BJ (cell line): ENCODE measurements at regions not wholly inside any gene's neighbourhood (a gene's known extent, or its start where the extent isn't known, plus 50 kb on each side); places are given as distances from the start of the nearest gene placed in this dataset.

Source experiments
- CTCF ChIA-PET: fragments of 350-600 bp; formaldehyde crosslinking; extraction: SDS; loops from one replicate; lab custom pipeline; 2021; ENCODE audit warnings: antibody characterized with exemption, inconsistent platforms; lab: Yijun Ruan, JAX
- POLR2A ChIA-PET: fragments of 300-600 bp; sonication (Branson Sonifier 250); formaldehyde crosslinking; extraction: SDS; loops from one replicate; lab custom pipeline; 2021; ENCODE audit warnings: antibody characterized with exemption; lab: Charles Lee
- DNase-seq: peaks from one replicate; pipeline ENCODE4 v3.0.0-alpha.2; 2011; ENCODE audit warnings: low read depth
- H3K27me3 ChIP-seq: 2 replicates; pipeline ENCODE4 v1.6.0; 2011; ENCODE audit warnings: low read length; ENCODE audit not compliant: control insufficient read depth, insufficient read depth
- H3K36me3 ChIP-seq: 2 replicates; pipeline ENCODE4 v1.5.1; 2011; ENCODE audit warnings: low read length; ENCODE audit not compliant: control insufficient read depth, insufficient read depth
- H3K4me3 ChIP-seq: 2 replicates; pipeline ENCODE4 v1.5.1; 2011; ENCODE audit warnings: low read depth, mild to moderate bottlenecking, control low read depth, low read length
- CTCF ChIP-seq: IDR thresholded peaks from 2 replicates; pipeline ENCODE4 v1.5.1; 2011; ENCODE audit warnings: low read depth, mild to moderate bottlenecking, control low read depth, inconsistent platforms, low read length, moderate library complexity; ENCODE audit not compliant: insufficient read depth

GRCh38 chr3:118593277-118593670, 441.4 kb downstream of the IGSF11 start:
- POLR2A ChIA-PET, result no interaction called here
- Histone ChIP-seq H3K27me3 (no peaks in the 10 kb centered on the region), H3K36me3 (no peaks in the 10 kb centered on the region), H3K4me3 (no peak overlapping the region)
- no peak for DNase-seq
- TF ChIP-seq CTCF, result no peak
- CTCF ChIA-PET, result no interaction called here

- H3K27me3 ChIP-seq, result no peaks in the 10 kb centered on the region
- CTCF ChIA-PET, result no interaction called here
- DNase-seq, result no peak
- POLR2A ChIA-PET, result no interaction called here
- no peak for TF ChIP-seq CTCF
- H3K4me3 ChIP-seq, result no peak overlapping the region
- H3K36me3 ChIP-seq, result no peaks in the 10 kb centered on the region
Measured at GRCh38 chr3:118597184-118597583, 437.5 kb downstream of the IGSF11 start.

- ChIA-PET POLR2A (no interaction called here), CTCF (no interaction called here)
- Histone ChIP-seq H3K36me3 (no peaks in the 10 kb centered on the region), H3K4me3 (no peak overlapping the region), H3K27me3 (no peaks in the 10 kb centered on the region)
- no peak for DNase-seq
- TF ChIP-seq CTCF, result no peak
Measured at GRCh38 chr3:118607915-118608820, 426.5 kb downstream of the IGSF11 start.

- no peak for DNase-seq
- POLR2A ChIA-PET, result no interaction called here
- Histone ChIP-seq H3K4me3 (no peak overlapping the region), H3K27me3 (no peaks in the 10 kb centered on the region), H3K36me3 (no peaks in the 10 kb centered on the region)
- TF ChIP-seq CTCF, result no peak
- CTCF ChIA-PET, result no interaction called here
Measured at GRCh38 chr3:118618247-118619040, 416.2 kb downstream of the IGSF11 start.

- no peak for TF ChIP-seq CTCF
- CTCF ChIA-PET, result interaction anchor here (0.8 to 1.4 kb wide), 3 partner anchors 21 to 1856 kb away, joined by 3 to 4 read pairs (median 4); no protein-coding TSS in a partner anchor
Measured at GRCh38 chr3:118626453-118626852, 408.2 kb downstream of the IGSF11 start.

More at GRCh38 chr3:118626453-118626852, 408.2 kb downstream of the IGSF11 start:
- no peak for DNase-seq
- POLR2A ChIA-PET, result no interaction called here
- no peak overlapping the region for H3K4me3 ChIP-seq
- H3K27me3 ChIP-seq, result no peaks in the 10 kb centered on the region
- H3K36me3 ChIP-seq, result no peaks in the 10 kb centered on the region
